Coronary artery (tissue), 2 donors: ENCODE measurements at regions not wholly inside any gene's neighbourhood (a gene's known extent, or its start where the extent isn't known, plus 50 kb on each side); places are given as distances from the start of the nearest gene placed in this dataset.

Source experiments
- DNase-seq: peaks from one replicate; pipeline ENCODE4 v3.0.0-alpha.2; 2017; ENCODE audit warnings: low spot score
- H3K27ac ChIP-seq, 2 donors: fragments of 200-600 bp; sonication (generic); one replicate each; pipeline ENCODE4 v1.5.1; 2016 to 2019
- H3K4me3 ChIP-seq: fragments of 200-600 bp; sonication (generic); 2 replicates; pipeline ENCODE4 v1.5.1; 2016; ENCODE audit warnings: mild to moderate bottlenecking, moderate library complexity
- TF ChIP-seq, protein P1 (sequence below): fragments of 200-600 bp; sonication (generic); IDR thresholded peaks from one replicate; pipeline ENCODE4 v1.5.1; 2019; ENCODE audit warnings: antibody characterized with exemption

DNA sequence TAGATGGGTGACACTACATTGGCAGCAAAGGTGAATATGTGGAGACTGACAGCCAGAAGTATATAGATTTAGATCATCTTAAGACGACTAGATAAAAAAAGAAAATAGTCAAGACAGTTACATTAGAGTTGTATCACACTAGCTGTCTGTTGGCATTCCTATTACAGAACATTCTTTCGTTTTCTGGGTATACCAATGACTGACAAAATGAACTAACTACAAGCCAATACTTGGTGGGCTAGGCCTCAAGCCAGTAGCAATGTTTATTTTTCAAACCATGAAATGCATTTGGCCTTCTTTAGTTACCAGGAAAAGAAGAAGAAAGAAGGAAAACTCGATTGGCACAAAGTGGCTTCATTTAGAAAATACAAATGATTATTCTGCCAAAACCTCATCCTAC, 944.9 kb upstream of the ZEB2 start:
- TF ChIP-seq, protein P1, sequence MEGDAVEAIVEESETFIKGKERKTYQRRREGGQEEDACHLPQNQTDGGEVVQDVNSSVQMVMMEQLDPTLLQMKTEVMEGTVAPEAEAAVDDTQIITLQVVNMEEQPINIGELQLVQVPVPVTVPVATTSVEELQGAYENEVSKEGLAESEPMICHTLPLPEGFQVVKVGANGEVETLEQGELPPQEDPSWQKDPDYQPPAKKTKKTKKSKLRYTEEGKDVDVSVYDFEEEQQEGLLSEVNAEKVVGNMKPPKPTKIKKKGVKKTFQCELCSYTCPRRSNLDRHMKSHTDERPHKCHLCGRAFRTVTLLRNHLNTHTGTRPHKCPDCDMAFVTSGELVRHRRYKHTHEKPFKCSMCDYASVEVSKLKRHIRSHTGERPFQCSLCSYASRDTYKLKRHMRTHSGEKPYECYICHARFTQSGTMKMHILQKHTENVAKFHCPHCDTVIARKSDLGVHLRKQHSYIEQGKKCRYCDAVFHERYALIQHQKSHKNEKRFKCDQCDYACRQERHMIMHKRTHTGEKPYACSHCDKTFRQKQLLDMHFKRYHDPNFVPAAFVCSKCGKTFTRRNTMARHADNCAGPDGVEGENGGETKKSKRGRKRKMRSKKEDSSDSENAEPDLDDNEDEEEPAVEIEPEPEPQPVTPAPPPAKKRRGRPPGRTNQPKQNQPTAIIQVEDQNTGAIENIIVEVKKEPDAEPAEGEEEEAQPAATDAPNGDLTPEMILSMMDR = no peak
- Histone ChIP-seq H3K4me3 (no peak overlapping the region), H3K27ac (no peak overlapping the region)
- DNase-seq = no peak

DNA sequence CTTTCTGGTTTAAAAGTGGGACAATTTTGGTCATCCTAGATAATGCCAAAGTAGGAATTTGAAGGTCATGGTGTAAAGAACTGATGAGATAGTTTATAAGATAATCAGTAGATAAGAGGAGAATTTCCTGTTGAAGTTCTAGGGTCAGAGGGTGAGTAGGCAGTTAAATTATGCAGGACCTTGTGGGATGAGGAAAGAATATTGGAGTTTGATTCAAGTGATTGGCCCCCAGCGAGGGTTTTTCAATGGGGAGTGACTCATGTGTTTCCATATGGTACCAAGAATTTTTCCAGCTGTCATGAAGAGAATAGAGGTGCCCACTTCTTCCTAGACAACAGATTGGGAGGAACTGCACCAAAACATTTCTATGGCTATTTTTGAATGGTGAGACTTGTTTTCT, 940.2 kb upstream of the ZEB2 start:
- Histone ChIP-seq H3K27ac (no peak overlapping the region), H3K4me3 (no peak overlapping the region)
- DNase-seq = no peak
- TF ChIP-seq, protein P1 = no peak

DNA sequence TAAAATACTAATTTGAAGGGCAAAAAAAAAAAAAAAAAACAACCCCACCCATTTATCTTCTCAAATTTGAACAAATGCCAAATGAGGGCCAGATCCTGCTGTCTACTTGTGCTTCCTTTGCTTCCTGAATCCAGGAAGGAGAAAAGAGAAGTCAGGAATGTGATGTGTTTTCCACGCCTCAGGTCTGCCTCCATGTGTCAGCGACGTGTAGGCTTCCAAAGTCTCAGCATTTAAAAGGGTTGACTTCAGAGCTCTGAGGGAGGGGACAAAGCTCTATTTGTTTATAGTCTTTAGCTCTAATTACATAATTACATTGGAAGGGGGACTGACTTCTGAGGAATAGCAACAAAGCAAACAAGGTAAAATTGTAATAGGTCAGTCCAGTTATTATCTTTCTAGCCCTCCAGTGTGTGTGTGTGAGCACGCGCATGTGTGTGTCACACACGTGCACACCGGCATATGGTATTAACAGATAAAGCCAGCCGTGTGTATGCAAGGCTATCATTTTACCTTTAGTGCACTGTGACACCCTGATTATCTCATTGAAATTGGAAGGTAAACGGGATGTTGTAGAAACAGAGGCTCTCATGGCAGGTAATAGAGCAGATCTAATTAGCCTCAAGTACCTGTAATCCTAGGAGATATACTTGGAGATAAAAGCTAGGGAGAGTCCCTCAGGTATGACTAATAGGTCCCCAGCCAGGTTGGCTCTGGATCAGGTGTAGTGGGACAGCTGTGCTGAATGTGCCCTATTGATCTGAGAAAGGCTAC, 911.4 kb upstream of the ZEB2 start:
- TF ChIP-seq, protein P1 = no peak
- DNase-seq = no peak
- H3K4me3 ChIP-seq = no peak overlapping the region

DNA sequence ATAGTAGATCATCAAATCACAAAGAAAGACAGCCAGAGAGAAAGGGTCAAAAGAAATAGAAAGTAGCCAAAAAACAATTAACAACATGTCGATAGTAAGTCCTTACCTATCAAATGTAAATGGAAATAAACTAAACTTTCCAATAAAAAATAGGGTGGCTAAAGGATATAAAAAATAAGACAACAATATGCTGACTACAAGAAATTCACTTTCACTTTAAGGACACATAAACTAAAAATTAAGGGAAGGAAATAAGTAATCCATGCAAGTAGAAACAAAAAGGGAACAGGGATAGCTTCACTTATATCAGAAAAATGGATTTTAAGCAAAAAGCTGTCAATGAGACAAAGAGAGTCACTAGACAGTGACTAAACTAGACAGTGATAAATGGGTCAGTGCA, 903.9 kb upstream of the ZEB2 start:
- DNase-seq = no peak
- TF ChIP-seq, protein P1 = no peak
- no peak overlapping the region for H3K4me3 ChIP-seq
- no peak overlapping the region for H3K27ac ChIP-seq

More for the DNA sequence above, 911.4 kb upstream of the ZEB2 start:
- H3K27ac ChIP-seq = no peak overlapping the region

DNA sequence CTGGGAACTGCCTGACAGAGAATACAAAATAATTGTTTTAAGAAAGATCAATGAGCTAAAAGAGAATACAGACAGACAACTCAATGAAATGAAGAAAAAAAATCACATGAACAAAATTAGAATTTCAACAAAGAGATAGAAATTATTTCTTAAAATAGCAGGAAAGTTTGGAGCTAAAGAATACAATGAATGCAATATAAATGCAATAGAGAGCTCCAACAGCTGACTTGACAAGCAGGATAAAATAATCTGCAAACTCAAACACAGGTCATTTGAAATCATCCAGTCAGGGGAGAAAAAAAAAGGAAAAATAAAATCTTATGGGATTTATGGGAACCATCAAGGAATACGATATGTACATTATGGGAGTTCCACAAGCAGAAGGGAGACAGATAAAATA, 902.7 kb upstream of the ZEB2 start:
- Histone ChIP-seq H3K27ac (no peak overlapping the region), H3K4me3 (no peak overlapping the region)
- DNase-seq = no peak
- TF ChIP-seq, protein P1 = no peak

DNA sequence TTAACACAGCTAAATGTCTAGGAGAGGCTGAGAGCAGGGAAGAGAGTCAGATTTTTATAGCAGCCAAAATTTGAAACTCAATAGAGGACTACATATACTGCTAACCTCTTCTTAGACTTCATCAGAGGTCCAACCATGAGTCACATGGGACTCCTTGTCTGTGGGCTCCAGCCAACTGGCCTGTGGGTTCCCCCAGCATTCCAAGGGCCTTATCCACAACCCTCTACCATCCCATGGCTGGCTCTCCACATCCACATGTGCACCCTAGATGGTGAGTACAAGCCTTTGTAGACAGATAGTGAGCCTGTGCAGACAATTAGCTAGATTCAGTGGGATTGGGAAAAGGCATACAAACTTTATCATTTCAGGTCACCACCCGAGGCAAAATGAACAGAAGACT, 901.9 kb upstream of the ZEB2 start:
- no peak overlapping the region for H3K4me3 ChIP-seq
- TF ChIP-seq, protein P1 = no peak
- no peak overlapping the region for H3K27ac ChIP-seq
- no peak for DNase-seq

DNA sequence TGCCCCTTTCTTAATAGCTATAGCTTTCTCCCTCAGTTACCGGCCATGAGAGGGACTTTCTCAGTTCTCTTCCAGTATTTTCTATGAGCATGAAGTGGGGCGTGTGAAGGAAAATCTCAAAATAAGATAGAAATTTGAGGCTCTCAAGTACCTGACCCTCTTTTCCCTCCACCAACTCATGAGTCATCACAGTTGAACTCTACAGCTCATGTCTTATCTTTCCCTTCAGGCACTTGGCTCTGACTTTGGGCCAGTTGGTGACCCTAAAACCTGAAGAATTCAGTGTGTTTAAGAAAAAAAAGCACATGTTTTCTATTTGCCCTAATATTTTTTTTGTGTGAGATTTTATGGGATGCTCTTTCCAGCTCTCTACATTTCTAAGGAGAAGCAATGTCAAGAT, 896.7 kb upstream of the ZEB2 start:
- DNase-seq = no peak
- H3K4me3 ChIP-seq = no peak overlapping the region
- H3K27ac ChIP-seq = no peak overlapping the region
- TF ChIP-seq, protein P1 = no peak
